ENCODE measurements at regions not wholly inside any gene's neighbourhood (a gene's known extent, or its start where the extent isn't known, plus 50 kb on each side); places are given as distances from the start of the nearest gene placed in this dataset.

DNA sequence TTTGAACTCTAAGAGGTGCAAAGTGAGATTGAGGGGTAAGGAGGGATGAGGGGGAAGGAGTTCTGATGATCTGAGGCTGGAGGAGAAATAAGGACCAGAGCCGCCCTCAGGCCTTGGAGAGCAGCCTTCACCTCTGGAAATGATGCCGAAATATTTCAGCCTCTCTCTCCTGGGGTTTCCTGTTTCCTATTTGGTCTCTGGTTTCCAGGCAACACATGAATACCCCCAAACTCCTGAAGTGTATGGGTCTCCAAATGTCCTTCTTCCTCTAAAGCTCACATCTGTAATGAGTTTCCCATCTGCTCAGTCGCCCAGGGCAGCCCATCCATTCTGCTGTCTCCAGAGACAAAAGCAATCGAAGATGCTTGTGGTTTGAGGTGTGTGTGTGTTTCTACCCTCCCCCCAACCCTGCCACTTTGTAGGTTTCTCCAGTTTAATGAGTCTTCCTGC lies 52.0 kb upstream of the FAM20B start:
- peaks cover 4% of the 10 kb centered on the region for H3K36me3 Mint-ChIP-seq (ENCODE audit: low read depth)
- no peak overlapping the region for H3K4me3 Mint-ChIP-seq

More for the DNA sequence above, 52.0 kb upstream of the FAM20B start:
- H3K27ac Mint-ChIP-seq (ENCODE audit: unreplicated experiment) = peak overlapping the region; percentile 14
- H3K27me3 Mint-ChIP-seq (ENCODE audit: low read depth) = no peaks in the 10 kb centered on the region
- TF ChIP-seq, protein P1, sequence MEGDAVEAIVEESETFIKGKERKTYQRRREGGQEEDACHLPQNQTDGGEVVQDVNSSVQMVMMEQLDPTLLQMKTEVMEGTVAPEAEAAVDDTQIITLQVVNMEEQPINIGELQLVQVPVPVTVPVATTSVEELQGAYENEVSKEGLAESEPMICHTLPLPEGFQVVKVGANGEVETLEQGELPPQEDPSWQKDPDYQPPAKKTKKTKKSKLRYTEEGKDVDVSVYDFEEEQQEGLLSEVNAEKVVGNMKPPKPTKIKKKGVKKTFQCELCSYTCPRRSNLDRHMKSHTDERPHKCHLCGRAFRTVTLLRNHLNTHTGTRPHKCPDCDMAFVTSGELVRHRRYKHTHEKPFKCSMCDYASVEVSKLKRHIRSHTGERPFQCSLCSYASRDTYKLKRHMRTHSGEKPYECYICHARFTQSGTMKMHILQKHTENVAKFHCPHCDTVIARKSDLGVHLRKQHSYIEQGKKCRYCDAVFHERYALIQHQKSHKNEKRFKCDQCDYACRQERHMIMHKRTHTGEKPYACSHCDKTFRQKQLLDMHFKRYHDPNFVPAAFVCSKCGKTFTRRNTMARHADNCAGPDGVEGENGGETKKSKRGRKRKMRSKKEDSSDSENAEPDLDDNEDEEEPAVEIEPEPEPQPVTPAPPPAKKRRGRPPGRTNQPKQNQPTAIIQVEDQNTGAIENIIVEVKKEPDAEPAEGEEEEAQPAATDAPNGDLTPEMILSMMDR (conservative IDR thresholded peaks at IDR 0.05) = no peak
- peaks cover 4% of the 10 kb centered on the region for H3K9me3 Mint-ChIP-seq
- peaks cover 19% of the 10 kb centered on the region for H3K4me1 Mint-ChIP-seq
- DNase-seq (ENCODE audit: low read depth, low spot score) = no peak
